ENCODE measurements at regions not wholly inside any gene's neighbourhood (a gene's known extent, or its start where the extent isn't known, plus 50 kb on each side); places are given as distances from the start of the nearest gene placed in this dataset.

GRCh38 chr16:86897486-86897885 is 319.1 kb downstream of the FOXL1 start:
- no peak overlapping the region for H3K9ac ChIP-seq (ENCODE audit: low read depth in 1 of 2, low read length in 2 of 2)
- DNase-seq (ENCODE audit: low spot score): no peak
- no peak overlapping the region for H3K4me3 ChIP-seq (ENCODE audit: low read depth in 1 of 3, low read length in 3 of 3)
- no peaks in the 10 kb centered on the region for H3K36me3 ChIP-seq (ENCODE audit: control insufficient read depth in 4 of 4, insufficient read depth in 3 of 4, low read depth in 1 of 4, low read length in 3 of 4)
- WGBS: 85% methylated on average over 11 of the region's 11 CpGs
- no peaks in the 10 kb centered on the region for H3K9me3 ChIP-seq (ENCODE audit: control insufficient read depth in 4 of 4, low read length in 3 of 4)
- TF ChIP-seq MAX (IDR thresholded peaks at IDR 0.05): no peak
- TF ChIP-seq YY1 (IDR thresholded peaks at IDR 0.05): no peak
- TF ChIP-seq GABPA (IDR thresholded peaks at IDR 0.05 in 1 of 2, conservative IDR thresholded peaks at IDR 0.05 in 1 of 2): no peak
- TF ChIP-seq, protein P1, sequence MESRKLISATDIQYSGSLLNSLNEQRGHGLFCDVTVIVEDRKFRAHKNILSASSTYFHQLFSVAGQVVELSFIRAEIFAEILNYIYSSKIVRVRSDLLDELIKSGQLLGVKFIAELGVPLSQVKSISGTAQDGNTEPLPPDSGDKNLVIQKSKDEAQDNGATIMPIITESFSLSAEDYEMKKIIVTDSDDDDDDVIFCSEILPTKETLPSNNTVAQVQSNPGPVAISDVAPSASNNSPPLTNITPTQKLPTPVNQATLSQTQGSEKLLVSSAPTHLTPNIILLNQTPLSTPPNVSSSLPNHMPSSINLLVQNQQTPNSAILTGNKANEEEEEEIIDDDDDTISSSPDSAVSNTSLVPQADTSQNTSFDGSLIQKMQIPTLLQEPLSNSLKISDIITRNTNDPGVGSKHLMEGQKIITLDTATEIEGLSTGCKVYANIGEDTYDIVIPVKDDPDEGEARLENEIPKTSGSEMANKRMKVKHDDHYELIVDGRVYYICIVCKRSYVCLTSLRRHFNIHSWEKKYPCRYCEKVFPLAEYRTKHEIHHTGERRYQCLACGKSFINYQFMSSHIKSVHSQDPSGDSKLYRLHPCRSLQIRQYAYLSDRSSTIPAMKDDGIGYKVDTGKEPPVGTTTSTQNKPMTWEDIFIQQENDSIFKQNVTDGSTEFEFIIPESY (IDR thresholded peaks at IDR 0.05): no peak
- TF ChIP-seq CTCF (IDR thresholded peaks at IDR 0.05; ENCODE audit: low read depth, low read length, missing input control): no peak
- TF ChIP-seq HNF4G (IDR thresholded peaks at IDR 0.05): no peak
- TF ChIP-seq RXRA (IDR thresholded peaks at IDR 0.05): no peak
- no peak for TF ChIP-seq FOXA1 (IDR thresholded peaks at IDR 0.05)
- TF ChIP-seq NR2F2 (IDR thresholded peaks at IDR 0.05): no peak
- H3K4me1 ChIP-seq (ENCODE audit: control insufficient read depth in 4 of 4, insufficient read depth in 4 of 4, low read length in 3 of 4): no peaks in the 10 kb centered on the region
- no peak overlapping the region for H3K27ac ChIP-seq (ENCODE audit: low read depth in 1 of 2, low read length in 2 of 2)
- H3K27me3 ChIP-seq (ENCODE audit: control insufficient read depth in 4 of 4, insufficient read depth in 4 of 4, low read length in 3 of 4): peaks cover 0 to 4% (median 0%) of the 10 kb centered on the region in 4 donors

DNA sequence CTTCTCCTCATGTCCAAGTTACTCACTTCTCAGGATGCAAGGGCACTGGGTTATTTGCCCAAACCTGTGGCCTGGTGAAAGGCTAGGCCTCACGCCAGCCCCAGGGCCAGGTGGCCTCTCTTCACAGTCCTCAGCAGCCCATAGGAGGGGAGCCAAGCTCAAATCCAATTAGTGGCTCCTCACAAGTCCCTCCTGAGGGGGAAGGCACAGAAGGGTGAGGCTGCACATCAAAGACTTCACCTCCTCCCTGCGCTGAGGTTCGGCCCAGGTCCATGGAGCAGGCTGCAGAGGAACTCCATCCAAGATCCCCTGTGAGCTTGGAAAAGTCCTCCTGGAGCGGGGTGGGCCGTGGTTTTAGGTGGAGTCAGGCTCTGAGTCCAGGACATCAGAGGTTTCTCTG is 320.0 kb downstream of the FOXL1 start:
- TF ChIP-seq FOXA1 (IDR thresholded peaks at IDR 0.05) (no peak), HNF4A (conservative IDR thresholded peaks at IDR 0.05) (no peak), SP1 (IDR thresholded peaks at IDR 0.05) (no peak), RAD21 (IDR thresholded peaks at IDR 0.05) (no peak), RXRA (IDR thresholded peaks at IDR 0.05) (no peak), CTCF (IDR thresholded peaks at IDR 0.05; ENCODE audit: low read depth, low read length, missing input control) (no peak), FOXA2 (IDR thresholded peaks at IDR 0.05) (no peak), NR2F2 (IDR thresholded peaks at IDR 0.05) (no peak), JUND (IDR thresholded peaks at IDR 0.05) (no peak), MAX (IDR thresholded peaks at IDR 0.05) (no peak), TAF1 (conservative IDR thresholded peaks at IDR 0.05) (no peak), ATF3 (IDR thresholded peaks at IDR 0.05) (no peak), EGR1 (IDR thresholded peaks at IDR 0.05; ENCODE audit: low read depth in 2 of 2) (no peak), HNF4G (IDR thresholded peaks at IDR 0.05) (no peak)
- TF ChIP-seq, protein P2, sequence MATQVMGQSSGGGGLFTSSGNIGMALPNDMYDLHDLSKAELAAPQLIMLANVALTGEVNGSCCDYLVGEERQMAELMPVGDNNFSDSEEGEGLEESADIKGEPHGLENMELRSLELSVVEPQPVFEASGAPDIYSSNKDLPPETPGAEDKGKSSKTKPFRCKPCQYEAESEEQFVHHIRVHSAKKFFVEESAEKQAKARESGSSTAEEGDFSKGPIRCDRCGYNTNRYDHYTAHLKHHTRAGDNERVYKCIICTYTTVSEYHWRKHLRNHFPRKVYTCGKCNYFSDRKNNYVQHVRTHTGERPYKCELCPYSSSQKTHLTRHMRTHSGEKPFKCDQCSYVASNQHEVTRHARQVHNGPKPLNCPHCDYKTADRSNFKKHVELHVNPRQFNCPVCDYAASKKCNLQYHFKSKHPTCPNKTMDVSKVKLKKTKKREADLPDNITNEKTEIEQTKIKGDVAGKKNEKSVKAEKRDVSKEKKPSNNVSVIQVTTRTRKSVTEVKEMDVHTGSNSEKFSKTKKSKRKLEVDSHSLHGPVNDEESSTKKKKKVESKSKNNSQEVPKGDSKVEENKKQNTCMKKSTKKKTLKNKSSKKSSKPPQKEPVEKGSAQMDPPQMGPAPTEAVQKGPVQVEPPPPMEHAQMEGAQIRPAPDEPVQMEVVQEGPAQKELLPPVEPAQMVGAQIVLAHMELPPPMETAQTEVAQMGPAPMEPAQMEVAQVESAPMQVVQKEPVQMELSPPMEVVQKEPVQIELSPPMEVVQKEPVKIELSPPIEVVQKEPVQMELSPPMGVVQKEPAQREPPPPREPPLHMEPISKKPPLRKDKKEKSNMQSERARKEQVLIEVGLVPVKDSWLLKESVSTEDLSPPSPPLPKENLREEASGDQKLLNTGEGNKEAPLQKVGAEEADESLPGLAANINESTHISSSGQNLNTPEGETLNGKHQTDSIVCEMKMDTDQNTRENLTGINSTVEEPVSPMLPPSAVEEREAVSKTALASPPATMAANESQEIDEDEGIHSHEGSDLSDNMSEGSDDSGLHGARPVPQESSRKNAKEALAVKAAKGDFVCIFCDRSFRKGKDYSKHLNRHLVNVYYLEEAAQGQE (IDR thresholded peaks at IDR 0.05): no peak
- no peak overlapping the region for H3K4me3 ChIP-seq (ENCODE audit: low read depth in 1 of 3, low read length in 3 of 3)
- no peaks in the 10 kb centered on the region for H3K36me3 ChIP-seq (ENCODE audit: control insufficient read depth in 4 of 4, insufficient read depth in 3 of 4, low read depth in 1 of 4, low read length in 3 of 4)
- peaks cover 0 to 4% (median 2%) of the 10 kb centered on the region in 4 donors for H3K27me3 ChIP-seq (ENCODE audit: control insufficient read depth in 4 of 4, insufficient read depth in 4 of 4, low read length in 3 of 4)
- no peak for DNase-seq (ENCODE audit: low spot score)
- 79% methylated on average over 5 of the region's 5 CpGs for WGBS
- no peak overlapping the region for H3K27ac ChIP-seq (ENCODE audit: low read depth in 1 of 2, low read length in 2 of 2)
- no peaks in the 10 kb centered on the region for H3K4me1 ChIP-seq (ENCODE audit: control insufficient read depth in 4 of 4, insufficient read depth in 4 of 4, low read length in 3 of 4)
- H3K9me3 ChIP-seq (ENCODE audit: control insufficient read depth in 4 of 4, low read length in 3 of 4): no peaks in the 10 kb centered on the region
- H3K9ac ChIP-seq (ENCODE audit: low read depth in 1 of 2, low read length in 2 of 2): no peak overlapping the region

All from liver (tissue), 8 donors.